ENCODE measurements at regions not wholly inside any gene's neighbourhood (a gene's known extent, or its start where the extent isn't known, plus 50 kb on each side); places are given as distances from the start of the nearest gene placed in this dataset.

GRCh38 chr16:76118344-76118743, 158.9 kb upstream of the CNTNAP4 start (continued):
- TF ChIP-seq ZNF565 (CRISPR knock-in tag; conservative IDR thresholded peaks at IDR 0.05; ENCODE audit: low read depth) (no peak), ZNF70 (CRISPR knock-in tag; IDR thresholded peaks at IDR 0.05) (no peak), ESRRG (CRISPR knock-in tag; IDR thresholded peaks at IDR 0.05) (no peak)

- no peak for TF ChIP-seq ARNTL (CRISPR knock-in tag; IDR thresholded peaks at IDR 0.05; ENCODE audit: borderline replicate concordance, low read depth)
- no peak for TF ChIP-seq RARB (CRISPR knock-in tag; IDR thresholded peaks at IDR 0.05)
- TF ChIP-seq, protein P1, sequence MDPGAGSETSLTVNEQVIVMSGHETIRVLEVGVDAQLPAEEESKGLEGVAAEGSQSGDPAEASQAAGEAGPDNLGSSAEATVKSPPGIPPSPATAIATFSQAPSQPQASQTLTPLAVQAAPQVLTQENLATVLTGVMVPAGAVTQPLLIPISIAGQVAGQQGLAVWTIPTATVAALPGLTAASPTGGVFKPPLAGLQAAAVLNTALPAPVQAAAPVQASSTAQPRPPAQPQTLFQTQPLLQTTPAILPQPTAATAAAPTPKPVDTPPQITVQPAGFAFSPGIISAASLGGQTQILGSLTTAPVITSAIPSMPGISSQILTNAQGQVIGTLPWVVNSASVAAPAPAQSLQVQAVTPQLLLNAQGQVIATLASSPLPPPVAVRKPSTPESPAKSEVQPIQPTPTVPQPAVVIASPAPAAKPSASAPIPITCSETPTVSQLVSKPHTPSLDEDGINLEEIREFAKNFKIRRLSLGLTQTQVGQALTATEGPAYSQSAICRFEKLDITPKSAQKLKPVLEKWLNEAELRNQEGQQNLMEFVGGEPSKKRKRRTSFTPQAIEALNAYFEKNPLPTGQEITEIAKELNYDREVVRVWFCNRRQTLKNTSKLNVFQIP (CRISPR knock-in tag; IDR thresholded peaks at IDR 0.05; ENCODE audit: borderline replicate concordance, low read depth) = no peak
- TF ChIP-seq ZNF565 (CRISPR knock-in tag; conservative IDR thresholded peaks at IDR 0.05; ENCODE audit: low read depth) = no peak
- TF ChIP-seq CREB5 (CRISPR knock-in tag; IDR thresholded peaks at IDR 0.05; ENCODE audit: low read depth) = no peak
- no peak for TF ChIP-seq PPARA (CRISPR knock-in tag; IDR thresholded peaks at IDR 0.05; ENCODE audit: borderline replicate concordance)
- TF ChIP-seq BACH2 (CRISPR knock-in tag; IDR thresholded peaks at IDR 0.05; ENCODE audit: borderline replicate concordance) = no peak
- TF ChIP-seq ZC3H10 (CRISPR knock-in tag; IDR thresholded peaks at IDR 0.05) = no peak
- TF ChIP-seq ESRRG (CRISPR knock-in tag; IDR thresholded peaks at IDR 0.05) = no peak
- TF ChIP-seq CSDC2 (CRISPR knock-in tag; IDR thresholded peaks at IDR 0.05) = no peak
- TF ChIP-seq ZFP3 (CRISPR knock-in tag; IDR thresholded peaks at IDR 0.05) = no peak
- TF ChIP-seq GLIS3 (CRISPR knock-in tag; IDR thresholded peaks at IDR 0.05) = no peak
- no peak for TF ChIP-seq ZNF70 (CRISPR knock-in tag; IDR thresholded peaks at IDR 0.05)
- TF ChIP-seq CSRNP3 (CRISPR knock-in tag; IDR thresholded peaks at IDR 0.05) = no peak
- no peak for ATAC-seq
These were observed 155.6 kb upstream of the CNTNAP4 start for GRCh38 chr16:76121636-76122035.

GRCh38 chr16:76123966-76124365, 153.2 kb upstream of the CNTNAP4 start:
- ATAC-seq = no peak

More at GRCh38 chr16:76123966-76124365, 153.2 kb upstream of the CNTNAP4 start:
- TF ChIP-seq SNAI2 (CRISPR knock-in tag; IDR thresholded peaks at IDR 0.05) = no peak
- TF ChIP-seq ZFP30 (CRISPR knock-in tag; IDR thresholded peaks at IDR 0.05) = no peak
- no peak for TF ChIP-seq GLIS3 (CRISPR knock-in tag; IDR thresholded peaks at IDR 0.05)
- TF ChIP-seq TCF4 (CRISPR knock-in tag; IDR thresholded peaks at IDR 0.05; ENCODE audit: borderline replicate concordance) = no peak
- no peak for TF ChIP-seq ISL1 (CRISPR knock-in tag; IDR thresholded peaks at IDR 0.05)
- TF ChIP-seq CREB5 (CRISPR knock-in tag; IDR thresholded peaks at IDR 0.05; ENCODE audit: low read depth) = no peak
- TF ChIP-seq ZNF565 (CRISPR knock-in tag; conservative IDR thresholded peaks at IDR 0.05; ENCODE audit: low read depth) = no peak
- TF ChIP-seq ZNF8 (CRISPR knock-in tag; IDR thresholded peaks at IDR 0.05) = no peak
- no peak for TF ChIP-seq ZC3H10 (CRISPR knock-in tag; IDR thresholded peaks at IDR 0.05)
- no peak for TF ChIP-seq RARB (CRISPR knock-in tag; IDR thresholded peaks at IDR 0.05)
- no peak for TF ChIP-seq ARNTL (CRISPR knock-in tag; IDR thresholded peaks at IDR 0.05; ENCODE audit: borderline replicate concordance, low read depth)
- TF ChIP-seq PPARA (CRISPR knock-in tag; IDR thresholded peaks at IDR 0.05; ENCODE audit: borderline replicate concordance) = no peak
- no peak for TF ChIP-seq CSDC2 (CRISPR knock-in tag; IDR thresholded peaks at IDR 0.05)
- no peak for TF ChIP-seq ESRRG (CRISPR knock-in tag; IDR thresholded peaks at IDR 0.05)
- TF ChIP-seq, protein P2, sequence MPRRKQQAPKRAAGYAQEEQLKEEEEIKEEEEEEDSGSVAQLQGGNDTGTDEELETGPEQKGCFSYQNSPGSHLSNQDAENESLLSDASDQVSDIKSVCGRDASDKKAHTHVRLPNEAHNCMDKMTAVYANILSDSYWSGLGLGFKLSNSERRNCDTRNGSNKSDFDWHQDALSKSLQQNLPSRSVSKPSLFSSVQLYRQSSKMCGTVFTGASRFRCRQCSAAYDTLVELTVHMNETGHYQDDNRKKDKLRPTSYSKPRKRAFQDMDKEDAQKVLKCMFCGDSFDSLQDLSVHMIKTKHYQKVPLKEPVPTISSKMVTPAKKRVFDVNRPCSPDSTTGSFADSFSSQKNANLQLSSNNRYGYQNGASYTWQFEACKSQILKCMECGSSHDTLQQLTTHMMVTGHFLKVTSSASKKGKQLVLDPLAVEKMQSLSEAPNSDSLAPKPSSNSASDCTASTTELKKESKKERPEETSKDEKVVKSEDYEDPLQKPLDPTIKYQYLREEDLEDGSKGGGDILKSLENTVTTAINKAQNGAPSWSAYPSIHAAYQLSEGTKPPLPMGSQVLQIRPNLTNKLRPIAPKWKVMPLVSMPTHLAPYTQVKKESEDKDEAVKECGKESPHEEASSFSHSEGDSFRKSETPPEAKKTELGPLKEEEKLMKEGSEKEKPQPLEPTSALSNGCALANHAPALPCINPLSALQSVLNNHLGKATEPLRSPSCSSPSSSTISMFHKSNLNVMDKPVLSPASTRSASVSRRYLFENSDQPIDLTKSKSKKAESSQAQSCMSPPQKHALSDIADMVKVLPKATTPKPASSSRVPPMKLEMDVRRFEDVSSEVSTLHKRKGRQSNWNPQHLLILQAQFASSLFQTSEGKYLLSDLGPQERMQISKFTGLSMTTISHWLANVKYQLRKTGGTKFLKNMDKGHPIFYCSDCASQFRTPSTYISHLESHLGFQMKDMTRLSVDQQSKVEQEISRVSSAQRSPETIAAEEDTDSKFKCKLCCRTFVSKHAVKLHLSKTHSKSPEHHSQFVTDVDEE (CRISPR knock-in tag; IDR thresholded peaks at IDR 0.05) = no peak
- TF ChIP-seq ZNF70 (CRISPR knock-in tag; IDR thresholded peaks at IDR 0.05) = no peak
- TF ChIP-seq, protein P3, sequence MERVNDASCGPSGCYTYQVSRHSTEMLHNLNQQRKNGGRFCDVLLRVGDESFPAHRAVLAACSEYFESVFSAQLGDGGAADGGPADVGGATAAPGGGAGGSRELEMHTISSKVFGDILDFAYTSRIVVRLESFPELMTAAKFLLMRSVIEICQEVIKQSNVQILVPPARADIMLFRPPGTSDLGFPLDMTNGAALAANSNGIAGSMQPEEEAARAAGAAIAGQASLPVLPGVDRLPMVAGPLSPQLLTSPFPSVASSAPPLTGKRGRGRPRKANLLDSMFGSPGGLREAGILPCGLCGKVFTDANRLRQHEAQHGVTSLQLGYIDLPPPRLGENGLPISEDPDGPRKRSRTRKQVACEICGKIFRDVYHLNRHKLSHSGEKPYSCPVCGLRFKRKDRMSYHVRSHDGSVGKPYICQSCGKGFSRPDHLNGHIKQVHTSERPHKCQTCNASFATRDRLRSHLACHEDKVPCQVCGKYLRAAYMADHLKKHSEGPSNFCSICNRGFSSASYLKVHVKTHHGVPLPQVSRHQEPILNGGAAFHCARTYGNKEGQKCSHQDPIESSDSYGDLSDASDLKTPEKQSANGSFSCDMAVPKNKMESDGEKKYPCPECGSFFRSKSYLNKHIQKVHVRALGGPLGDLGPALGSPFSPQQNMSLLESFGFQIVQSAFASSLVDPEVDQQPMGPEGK (CRISPR knock-in tag; IDR thresholded peaks at IDR 0.05; ENCODE audit: borderline replicate concordance) = no peak
- no peak for TF ChIP-seq OSR1 (CRISPR knock-in tag; IDR thresholded peaks at IDR 0.05)
- TF ChIP-seq, protein P1 (CRISPR knock-in tag; IDR thresholded peaks at IDR 0.05; ENCODE audit: borderline replicate concordance, low read depth) = no peak
